Right atrium auricular region (tissue), 2 donors: ENCODE measurements at regions not wholly inside any gene's neighbourhood (a gene's known extent, or its start where the extent isn't known, plus 50 kb on each side); places are given as distances from the start of the nearest gene placed in this dataset.
"Not testable (repeated sequence)": the region's sequence is repeated elsewhere in the genome, so short reads cannot be mapped to it uniquely, and the experiment has no call there.

ENCODE experiments used
- DNase-seq: peaks from one replicate; pipeline ENCODE4 v3.0.0-alpha.2; 2019; ENCODE audit warnings: low spot score
- H3K27ac ChIP-seq, 2 donors: fragments of 200-600 bp; sonication (generic); 1 replicate in 1 of 2; 2 replicates in 1 of 2; pipeline ENCODE4 v1.5.1; 2016 to 2019
- H3K27me3 ChIP-seq, 2 donors: fragments of 200-600 bp; sonication (generic); one replicate each; pipeline versions ENCODE4 v1.5.1 to v1.6.0; 2017 to 2019
- H3K36me3 ChIP-seq: fragments of 200-600 bp; sonication (generic); one replicate; pipeline ENCODE4 v1.5.1; 2016
- H3K4me1 ChIP-seq, 2 donors: fragments of 200-600 bp; sonication (generic); one replicate each; pipeline versions ENCODE4 v1.5.1 to v1.6.0; 2017 to 2019
- H3K4me3 ChIP-seq, 2 donors: fragments of 200-600 bp; sonication (generic); 1 replicate in 1 of 2; 2 replicates in 1 of 2; pipeline ENCODE4 v1.5.1; 2017 to 2019; ENCODE audit warnings: mild to moderate bottlenecking in 1 of 2, moderate library complexity in 1 of 2
- H3K9me3 ChIP-seq, 2 donors: fragments of 200-600 bp; sonication (generic); one replicate each; pipeline ENCODE4 v1.5.1; 2019
- CTCF ChIP-seq, 2 donors: fragments of 200-600 bp; sonication (generic); IDR thresholded peaks; one replicate each; pipeline ENCODE4 v1.5.1; 2019; ENCODE audit warnings: antibody characterized with exemption in 2 of 2

GRCh38 chr14:106764968-106765369 is 1238.6 kb downstream of the TMEM121 start:
- not testable (repeated sequence) for H3K27me3 ChIP-seq, H3K27ac ChIP-seq, H3K36me3 ChIP-seq, H3K9me3 ChIP-seq, H3K4me3 ChIP-seq, DNase-seq, H3K4me1 ChIP-seq
- peak; percentile 26 to 41 for TF ChIP-seq CTCF (IDR thresholded peaks at IDR 0.05)

- no peak for DNase-seq
- Histone ChIP-seq H3K9me3 (no peaks in the 10 kb centered on the region), H3K4me1 (no peaks in the 10 kb centered on the region), H3K27ac (no peak overlapping the region), H3K4me3 (no peak overlapping the region), H3K27me3 (no peaks in the 10 kb centered on the region), H3K36me3 (no peaks in the 10 kb centered on the region)
- no peak for TF ChIP-seq CTCF (IDR thresholded peaks at IDR 0.05)
These were observed 1239.8 kb downstream of the TMEM121 start for GRCh38 chr14:106766145-106766544.

- not testable (repeated sequence) for H3K4me3 ChIP-seq, H3K4me1 ChIP-seq, H3K9me3 ChIP-seq, H3K27ac ChIP-seq, H3K36me3 ChIP-seq, DNase-seq, H3K27me3 ChIP-seq
These were observed 1240.3 kb downstream of the TMEM121 start for GRCh38 chr14:106766551-106767277.

- not testable (repeated sequence) for DNase-seq, H3K9me3 ChIP-seq, H3K27ac ChIP-seq, H3K27me3 ChIP-seq, H3K36me3 ChIP-seq, H3K4me1 ChIP-seq, H3K4me3 ChIP-seq
These were observed 1241.8 kb downstream of the TMEM121 start for GRCh38 chr14:106768230-106768629.

- not testable (repeated sequence) for H3K4me3 ChIP-seq, DNase-seq, H3K27me3 ChIP-seq, H3K27ac ChIP-seq, H3K36me3 ChIP-seq, H3K9me3 ChIP-seq, H3K4me1 ChIP-seq
These were observed 1242.8 kb downstream of the TMEM121 start for GRCh38 chr14:106768972-106769700.

GRCh38 chr14:106770158-106770672 is 1243.8 kb downstream of the TMEM121 start:
- not testable (repeated sequence) for DNase-seq, H3K27ac ChIP-seq, H3K36me3 ChIP-seq, H3K4me3 ChIP-seq, H3K27me3 ChIP-seq, H3K9me3 ChIP-seq, H3K4me1 ChIP-seq

- not testable (repeated sequence) for DNase-seq, H3K27me3 ChIP-seq, H3K36me3 ChIP-seq, H3K4me1 ChIP-seq, H3K27ac ChIP-seq, H3K4me3 ChIP-seq, H3K9me3 ChIP-seq
- TF ChIP-seq CTCF (IDR thresholded peaks at IDR 0.05), result peak in 1 of 2 donors; percentile 51
These were observed 1248.6 kb downstream of the TMEM121 start for GRCh38 chr14:106774889-106775480.
